ENCODE measurements at regions not wholly inside any gene's neighbourhood (a gene's known extent, or its start where the extent isn't known, plus 50 kb on each side); places are given as distances from the start of the nearest gene placed in this dataset.
A peak's percentile ranks its signal among the peaks of the same experiment; 100 is the strongest.
"Not testable (repeated sequence)": the region's sequence is repeated elsewhere in the genome, so short reads cannot be mapped to it uniquely, and the experiment has no call there.

- peak; percentile 92 for DNase-seq (ENCODE audit: low spot score)
Measured at GRCh38 chr11:16605894-16606783, 132.3 kb upstream of the C11orf58 start.

- DNase-seq (ENCODE audit: low spot score): peak; percentile 13
Measured at GRCh38 chr11:16605389-16605893, 133.0 kb upstream of the C11orf58 start.

GRCh38 chr11:16604794-16605388 is 133.6 kb upstream of the C11orf58 start:
- peak; percentile 17 for DNase-seq (ENCODE audit: low spot score)

- DNase-seq (ENCODE audit: low spot score): peak; percentile 17
Measured at GRCh38 chr11:16603890-16604793, 134.3 kb upstream of the C11orf58 start.

GRCh38 chr11:16603245-16603644 is 135.2 kb upstream of the C11orf58 start:
- peak; percentile 25 for DNase-seq (ENCODE audit: low spot score)

GRCh38 chr11:16598906-16599305 is 139.5 kb upstream of the C11orf58 start:
- no peak for DNase-seq (ENCODE audit: low spot score)

- DNase-seq (ENCODE audit: low spot score): no peak
Measured at GRCh38 chr11:16598032-16598431, 140.4 kb upstream of the C11orf58 start.

- no peak for DNase-seq (ENCODE audit: low spot score)
Measured at GRCh38 chr11:16596231-16596630, 142.2 kb upstream of the C11orf58 start.

GRCh38 chr11:16591157-16591556 is 147.3 kb upstream of the C11orf58 start:
- DNase-seq (ENCODE audit: low spot score): no peak

- peak; percentile 50 for DNase-seq (ENCODE audit: low spot score)
Measured at GRCh38 chr11:16587670-16588069, 150.8 kb upstream of the C11orf58 start.

- no peak for DNase-seq (ENCODE audit: low spot score)
Measured at GRCh38 chr11:16584569-16584968, 153.9 kb upstream of the C11orf58 start.

- DNase-seq (ENCODE audit: low spot score): not testable (repeated sequence)
Measured at GRCh38 chr11:16581078-16581477, 157.4 kb upstream of the C11orf58 start.

GRCh38 chr11:16577490-16577889 is 161.0 kb upstream of the C11orf58 start:
- no peak for DNase-seq (ENCODE audit: low spot score)

GRCh38 chr11:16574889-16575288 is 163.6 kb upstream of the C11orf58 start:
- not testable (repeated sequence) for DNase-seq (ENCODE audit: low spot score)

GRCh38 chr11:16572945-16573344 is 165.5 kb upstream of the C11orf58 start:
- DNase-seq (ENCODE audit: low spot score): no peak

GRCh38 chr11:16561150-16561549 is 177.3 kb upstream of the C11orf58 start:
- DNase-seq (ENCODE audit: low spot score): no peak

GRCh38 chr11:16558494-16558893 is 180.0 kb upstream of the C11orf58 start:
- no peak for DNase-seq (ENCODE audit: low spot score)

- DNase-seq (ENCODE audit: low spot score): no peak
Measured at GRCh38 chr11:16555956-16556355, 182.5 kb upstream of the C11orf58 start.

- DNase-seq (ENCODE audit: low spot score): no peak
Measured at GRCh38 chr11:16554361-16554760, 184.1 kb upstream of the C11orf58 start.

- DNase-seq (ENCODE audit: low spot score): no peak
Measured at GRCh38 chr11:16547879-16548278, 190.6 kb upstream of the C11orf58 start.

GRCh38 chr11:16543642-16544041 is 187.3 kb upstream of the SOX6 start:
- DNase-seq (ENCODE audit: low spot score): no peak

GRCh38 chr11:16542353-16542752 is 186.0 kb upstream of the SOX6 start:
- no peak for DNase-seq (ENCODE audit: low spot score)

Measured in Ammon's horn (tissue), 1 donor.